ENCODE measurements at regions not wholly inside any gene's neighbourhood (a gene's known extent, or its start where the extent isn't known, plus 50 kb on each side); places are given as distances from the start of the nearest gene placed in this dataset.

DNA sequence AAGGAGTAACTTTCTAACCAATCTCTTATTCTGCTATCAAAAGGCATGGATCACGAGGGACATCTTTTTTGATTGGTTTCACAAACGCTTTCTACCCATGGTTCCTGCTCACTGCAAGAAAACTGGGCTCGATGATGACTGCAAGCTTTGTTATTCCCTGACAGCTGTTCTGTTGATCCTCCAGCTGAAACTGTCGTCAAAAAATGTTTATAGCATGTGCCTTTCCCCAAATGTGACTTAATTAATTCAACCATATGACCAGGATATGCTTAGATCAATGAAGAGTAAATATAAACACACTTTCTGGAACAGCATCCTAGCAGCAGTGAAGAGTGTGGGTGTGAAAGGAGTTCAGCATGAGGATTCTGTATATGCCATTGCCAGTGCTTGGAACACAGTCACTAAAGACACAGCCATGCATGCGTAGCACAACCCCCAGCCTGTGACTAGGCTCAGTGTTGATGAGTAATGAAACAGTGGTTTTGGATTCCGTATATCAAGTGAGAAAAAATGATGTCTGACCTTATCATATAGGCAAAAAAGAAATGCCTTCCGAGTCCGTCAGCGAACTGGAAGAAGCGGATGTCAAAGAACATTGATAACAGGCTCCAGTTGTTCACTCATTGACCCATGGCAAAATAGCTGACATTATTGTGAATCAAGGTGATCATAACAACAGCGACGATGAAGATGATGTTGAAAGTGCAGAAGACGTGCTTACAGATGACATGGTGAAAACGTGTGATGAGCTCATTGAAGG is 347.4 kb downstream of the FGF9 start:
- DNase-seq: peak; percentile 36

DNA sequence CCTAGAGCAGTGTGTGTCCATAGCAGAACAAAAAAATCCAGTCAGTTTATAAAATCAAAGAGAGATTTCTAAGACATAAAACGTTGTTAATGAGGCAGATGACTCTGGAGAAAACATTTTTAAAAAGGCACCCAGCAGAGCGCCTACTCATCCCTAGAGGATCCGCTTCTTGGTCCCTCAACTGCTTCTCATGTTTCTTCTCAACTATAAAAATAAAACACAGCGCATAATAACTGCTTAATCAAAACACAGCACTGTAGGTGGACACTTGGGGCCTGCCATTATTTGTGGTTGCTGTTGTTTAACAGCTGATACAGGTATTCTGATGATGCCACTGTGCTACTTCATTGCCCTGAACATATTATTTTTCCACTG is 347.9 kb downstream of the FGF9 start:
- DNase-seq: peak; percentile 44

DNA sequence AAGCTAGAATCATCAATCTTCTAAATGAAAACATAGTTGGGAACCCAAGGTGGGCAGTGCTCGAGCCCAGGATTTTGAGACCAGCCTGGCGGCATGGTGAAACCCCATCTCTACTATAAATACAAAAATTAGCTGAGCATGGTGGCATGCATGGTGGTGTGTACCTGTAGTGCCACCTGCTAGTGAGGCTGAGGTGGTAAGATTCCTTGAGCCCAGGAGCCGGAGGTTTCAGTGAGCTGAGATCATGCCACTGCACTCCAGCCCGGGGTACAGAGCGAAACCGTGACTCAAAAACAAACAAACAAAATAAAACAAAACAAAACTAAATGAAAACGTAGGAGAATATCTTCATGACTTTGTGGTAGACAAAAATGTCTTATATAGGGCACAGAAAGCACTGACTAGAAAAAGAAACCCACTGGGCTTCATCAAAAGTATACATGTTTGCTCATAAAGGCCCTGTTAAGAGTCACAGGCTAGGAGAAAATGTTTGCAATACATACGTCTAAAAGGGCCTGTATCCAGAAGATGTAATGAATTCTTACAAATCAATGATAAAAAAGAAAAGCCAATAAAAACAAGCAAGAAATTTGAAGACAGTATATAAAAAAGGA is 353.6 kb downstream of the FGF9 start:
- no peak for DNase-seq

DNA sequence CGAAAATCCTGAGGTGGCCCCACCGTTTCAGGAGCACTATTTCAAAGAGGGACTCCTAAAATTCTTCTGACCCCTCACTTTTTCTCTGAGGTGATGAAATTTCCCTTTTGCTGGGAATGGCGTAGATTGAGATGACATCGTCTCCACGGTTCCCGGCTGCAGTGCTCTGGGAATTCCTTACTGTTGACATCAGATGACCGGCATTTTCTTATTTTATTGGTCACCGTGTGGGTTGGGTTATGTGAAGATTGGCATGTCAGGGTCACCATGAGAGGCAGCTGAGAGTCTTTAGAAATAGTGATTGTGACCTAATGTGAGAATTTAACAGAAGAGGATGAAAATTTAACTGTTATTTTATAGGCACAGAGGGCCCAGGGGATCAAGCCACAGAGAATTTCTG is 356.7 kb downstream of the FGF9 start:
- no peak for DNase-seq

DNA sequence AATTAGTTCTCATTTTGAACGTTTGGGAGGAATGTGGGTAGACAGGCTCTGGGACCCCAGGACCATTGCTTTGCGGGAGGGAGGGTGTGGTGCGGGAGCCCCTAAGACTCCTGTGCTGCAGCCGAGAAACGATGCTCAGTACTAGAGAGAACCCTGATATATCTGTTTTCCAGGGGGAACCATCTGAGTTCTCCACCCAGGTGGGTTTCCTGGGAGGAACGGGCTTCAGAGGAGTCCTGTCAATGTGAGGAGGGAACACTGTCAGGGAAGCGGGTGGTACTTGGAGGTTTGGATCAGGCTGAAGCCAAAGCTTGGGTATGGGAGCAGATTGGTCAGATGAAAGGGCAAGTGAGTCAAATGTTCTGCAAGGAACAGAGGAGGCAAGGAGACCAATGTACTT is 358.0 kb downstream of the FGF9 start:
- DNase-seq: no peak

DNA sequence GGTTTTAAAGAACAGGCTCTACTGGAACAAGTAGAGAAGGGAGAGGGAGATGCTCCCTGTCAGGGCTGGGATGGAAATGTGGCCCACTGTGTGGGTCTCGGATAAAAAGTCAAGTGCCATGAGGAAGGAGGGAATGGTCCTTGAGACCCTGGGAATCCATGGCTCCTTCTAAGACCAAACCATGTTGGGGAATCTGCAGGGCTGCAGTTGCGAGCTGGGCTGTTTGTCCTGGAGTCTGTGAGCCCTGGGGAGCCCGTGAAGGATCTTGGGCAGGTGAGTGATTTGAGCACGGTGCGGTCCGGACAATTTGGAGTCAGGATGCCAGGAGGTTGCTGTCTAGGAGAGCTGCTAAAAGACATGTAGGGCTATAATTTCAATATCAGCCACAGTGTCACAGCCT is 359.4 kb downstream of the FGF9 start:
- no peak for DNase-seq

DNA sequence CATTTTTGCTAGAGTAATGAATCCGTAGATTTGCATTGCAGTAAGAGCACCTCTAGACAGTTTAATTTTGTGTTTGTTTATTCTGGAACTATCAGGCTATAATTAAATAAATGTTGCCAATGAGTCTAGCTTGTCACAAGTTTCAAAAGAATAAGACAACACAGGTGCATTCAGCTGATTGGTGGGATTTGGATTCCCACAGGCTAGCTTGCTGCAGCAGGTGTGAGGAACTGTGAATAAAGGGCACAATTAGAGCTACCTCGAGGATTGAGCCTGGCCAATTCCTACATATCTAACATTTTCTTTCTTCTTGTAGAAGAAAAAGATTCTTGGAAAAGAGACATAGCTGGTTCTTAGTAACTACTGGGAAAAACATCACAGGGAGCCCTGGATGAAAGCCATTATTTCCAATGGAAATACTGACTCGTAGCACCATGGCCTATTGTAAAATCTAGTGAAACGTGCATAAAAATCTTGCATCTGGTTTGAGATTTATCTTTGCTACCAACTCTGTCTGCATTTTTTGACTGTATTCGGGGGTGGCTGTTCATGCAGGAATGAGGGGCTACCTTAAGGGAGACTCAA is 360.9 kb downstream of the FGF9 start:
- peak; percentile 31 for DNase-seq

DNA sequence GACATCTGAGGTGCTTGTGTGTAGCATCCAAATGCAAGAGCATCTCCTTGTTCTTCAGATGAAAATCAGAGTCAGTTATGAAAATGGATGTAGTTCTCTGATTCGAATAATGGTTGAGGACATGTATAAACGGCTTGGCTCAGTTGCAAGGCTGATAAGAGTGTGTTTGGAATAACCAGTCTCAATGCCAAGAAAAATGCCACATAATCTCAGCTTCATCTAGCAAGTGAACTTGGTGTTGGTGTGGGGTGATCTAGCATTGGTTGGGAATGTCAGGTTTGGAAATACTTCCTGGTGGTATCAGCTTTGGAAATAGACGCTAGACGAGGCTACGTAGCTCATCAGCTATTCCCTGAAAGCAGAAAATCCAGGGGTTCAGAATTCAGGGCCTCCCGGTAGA is 362.0 kb downstream of the FGF9 start:
- no peak for DNase-seq

DNA sequence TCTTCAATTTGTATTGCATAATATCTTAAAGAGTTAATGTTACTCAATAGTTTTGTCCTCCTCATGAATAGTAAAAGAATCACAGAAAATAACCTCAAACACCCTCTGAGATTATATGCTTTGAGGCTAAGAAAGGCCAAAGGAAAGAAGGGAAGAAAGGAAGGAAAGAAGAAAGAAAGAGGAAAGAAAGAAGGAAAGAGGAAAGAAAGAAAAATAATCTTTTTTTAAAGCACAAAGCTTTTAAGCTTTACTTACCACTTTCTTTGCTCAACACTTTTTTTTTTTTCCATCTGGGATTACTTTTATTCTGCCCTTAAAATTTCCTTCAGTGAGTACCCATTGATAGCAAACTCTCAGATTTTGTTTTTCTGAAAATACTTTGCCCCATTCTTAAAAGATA is 369.1 kb downstream of the FGF9 start:
- DNase-seq: no peak

DNA sequence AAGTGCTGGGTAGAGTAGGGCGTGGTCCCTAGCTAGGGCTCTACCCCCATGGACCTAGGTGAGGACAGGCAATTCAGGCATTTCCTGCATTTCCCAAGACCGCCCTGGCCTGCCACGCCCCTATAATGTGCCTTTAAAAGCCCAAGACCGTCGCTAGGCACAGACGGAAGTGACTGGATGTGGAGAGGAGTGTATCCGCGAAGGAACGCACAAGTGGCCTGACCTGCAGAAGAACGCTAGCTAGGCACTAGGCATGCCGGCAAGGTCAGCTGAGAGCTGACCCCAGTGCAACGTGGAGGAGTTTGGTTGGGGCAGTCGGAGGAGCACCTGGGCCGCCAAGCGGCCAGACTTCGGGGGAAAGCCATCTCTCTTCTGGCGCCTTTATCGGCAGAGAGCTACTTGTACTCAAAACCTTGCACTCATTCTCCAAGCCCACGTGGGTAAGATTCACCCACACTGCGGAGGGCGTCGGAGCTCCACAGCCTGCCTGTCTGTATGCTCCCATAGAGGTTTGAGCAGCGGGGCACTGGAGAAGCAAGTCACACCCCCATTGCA is 370.0 kb downstream of the FGF9 start:
- DNase-seq: no peak

DNA sequence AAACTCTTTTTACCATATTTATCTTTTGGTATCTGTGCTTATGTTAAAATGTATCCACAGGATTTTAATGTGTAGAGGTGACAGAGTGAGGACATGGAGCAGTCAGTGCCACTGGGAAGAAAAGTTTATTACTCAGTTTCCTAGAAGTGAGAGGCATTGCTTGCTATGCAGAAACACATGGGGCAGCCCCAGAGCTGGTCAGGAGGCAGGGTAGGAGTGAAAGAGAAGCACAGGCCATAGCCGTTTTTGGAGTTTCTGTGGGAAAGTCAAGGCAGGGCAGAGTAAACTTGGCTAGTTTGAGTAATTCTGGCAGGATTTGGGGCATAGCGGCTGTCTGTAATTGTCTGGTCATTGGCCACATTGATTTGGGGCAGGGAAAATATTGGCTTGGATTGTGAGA is 370.9 kb downstream of the FGF9 start:
- DNase-seq: no peak

DNA sequence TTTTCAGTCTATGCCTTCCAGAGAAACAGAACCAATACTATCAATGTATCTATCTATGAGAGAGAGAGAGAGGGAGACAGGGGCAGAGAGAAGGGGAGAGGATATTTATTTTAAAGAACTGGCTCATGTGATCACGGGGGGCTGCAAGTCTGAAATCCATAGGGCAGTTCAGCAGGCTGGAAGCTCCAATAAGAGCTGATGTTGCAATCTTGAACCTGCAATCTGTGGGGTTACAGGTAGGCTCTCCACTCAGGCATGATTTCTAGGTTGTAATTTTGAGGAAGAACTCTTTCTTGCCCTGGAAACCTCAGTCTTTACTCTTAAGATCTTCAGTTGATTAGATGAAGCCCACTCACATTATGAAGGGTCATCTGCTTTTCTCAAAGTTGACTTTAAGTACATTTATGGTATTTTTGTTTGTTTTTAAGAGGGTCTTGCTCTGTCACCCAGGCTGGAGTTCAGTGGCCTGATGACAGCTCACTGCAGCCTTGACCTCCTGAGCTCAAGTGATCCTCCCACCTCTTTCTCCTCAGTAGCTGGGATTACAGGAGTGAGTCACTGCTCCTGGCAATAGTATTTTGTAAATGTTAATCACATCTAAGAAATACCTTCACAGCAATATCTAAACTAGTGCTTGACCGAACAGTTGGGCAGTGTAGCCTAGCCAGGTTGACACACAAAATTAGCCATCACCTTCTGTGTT is 376.4 kb downstream of the FGF9 start:
- DNase-seq: no peak

DNA sequence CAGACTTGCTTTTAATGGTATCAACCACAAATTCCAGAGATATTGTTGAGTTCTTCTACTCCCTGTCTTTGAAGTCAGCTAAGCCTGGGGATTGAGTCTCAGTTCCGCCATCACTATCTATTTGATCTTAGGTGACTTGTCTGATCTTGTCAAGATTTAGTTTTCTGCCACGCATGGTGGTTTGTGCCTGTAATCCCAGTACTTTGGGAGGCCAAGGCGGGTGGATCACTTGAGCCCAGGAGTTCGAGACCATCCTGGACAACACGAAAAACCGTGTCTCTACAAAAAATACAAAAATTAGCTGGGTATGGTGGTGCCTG is 376.9 kb downstream of the FGF9 start:
- DNase-seq: no peak

DNA sequence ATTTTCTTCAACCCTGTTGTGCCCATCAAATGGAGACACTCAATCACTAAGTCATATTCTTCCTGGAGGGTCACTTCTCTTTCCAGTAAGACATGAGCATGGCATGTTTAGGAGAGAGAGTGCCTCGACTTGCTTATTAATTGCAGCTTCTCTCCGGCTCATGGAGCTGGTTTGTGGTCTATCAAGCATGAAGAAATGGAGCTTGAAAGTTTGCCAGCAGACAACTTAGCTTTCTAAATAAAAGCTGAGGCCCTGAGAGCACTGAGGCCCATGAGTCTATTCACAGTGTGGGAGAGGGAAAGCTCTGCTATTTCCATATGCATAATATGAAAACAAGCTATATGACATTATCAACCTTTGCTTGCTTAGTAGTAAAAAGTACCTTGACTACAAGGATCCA is 378.5 kb downstream of the FGF9 start:
- peak; percentile 66 for DNase-seq

DNA sequence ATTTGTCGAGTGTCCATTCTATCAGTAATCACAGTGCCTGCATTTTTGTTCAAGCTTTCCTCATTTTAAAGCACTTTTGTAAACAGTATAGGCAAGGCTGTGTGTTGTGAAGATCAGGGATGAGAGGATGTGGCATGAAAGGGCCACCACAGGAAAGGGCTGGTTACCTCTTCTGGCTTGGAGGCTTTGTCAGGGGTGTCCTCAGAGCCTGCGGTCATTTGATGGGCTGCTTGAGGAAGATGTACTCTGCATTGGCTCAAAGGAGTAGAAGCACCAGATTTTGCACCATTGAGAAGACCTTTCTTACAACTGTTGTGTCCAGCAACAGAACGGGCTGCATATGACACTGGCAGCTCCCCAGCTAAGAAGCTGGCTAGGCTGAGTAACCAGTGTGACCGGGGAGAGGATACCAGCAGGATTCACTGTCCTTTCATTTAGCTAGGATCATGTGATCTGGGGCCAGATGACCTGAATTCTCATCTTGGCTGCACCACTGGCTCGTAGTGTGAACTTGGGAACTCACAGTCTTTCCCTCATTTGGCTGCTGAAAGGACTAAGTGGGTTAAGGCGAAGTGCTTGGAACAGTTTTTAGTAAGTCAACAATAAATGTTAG is 380.2 kb downstream of the FGF9 start:
- no peak for DNase-seq

DNA sequence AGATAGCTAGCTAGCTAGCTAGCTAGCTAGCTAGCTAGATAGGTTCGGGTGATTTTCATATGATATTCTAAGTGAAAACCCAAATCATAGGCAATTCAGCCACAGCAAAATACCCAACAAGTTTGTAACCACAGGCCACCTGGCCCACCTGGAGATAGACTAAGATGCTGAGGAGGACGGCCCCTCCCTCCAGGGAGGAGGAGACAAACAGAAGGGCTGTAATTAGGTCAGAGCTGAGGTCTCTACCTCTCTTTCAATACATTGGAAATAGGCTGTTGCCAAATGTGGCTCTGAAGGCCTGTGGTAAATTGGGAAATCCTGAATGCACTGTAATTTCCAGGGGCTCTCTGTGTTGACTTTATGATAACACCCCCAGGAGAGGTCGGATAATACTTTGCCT is 382.2 kb downstream of the FGF9 start:
- no peak for DNase-seq

DNA sequence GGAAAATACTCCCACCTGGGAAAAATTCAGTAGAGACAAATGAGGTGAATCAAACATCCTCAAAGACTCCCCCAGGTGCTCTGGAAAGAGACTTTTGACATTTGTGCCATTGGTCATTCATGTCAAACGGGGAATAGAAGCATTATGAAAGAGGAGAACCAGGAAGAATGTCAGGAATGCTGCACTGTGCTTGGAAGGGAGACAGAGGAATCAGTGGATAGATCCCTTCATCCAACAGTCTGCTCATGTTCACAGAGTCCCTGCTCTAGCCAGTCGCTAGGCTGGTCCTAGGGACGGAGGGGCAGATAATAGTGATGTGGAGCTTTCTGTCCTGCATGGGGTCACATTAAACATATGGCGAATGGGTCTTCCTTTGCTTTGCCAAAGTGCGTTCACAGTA is 384.4 kb downstream of the FGF9 start:
- no peak for DNase-seq

DNA sequence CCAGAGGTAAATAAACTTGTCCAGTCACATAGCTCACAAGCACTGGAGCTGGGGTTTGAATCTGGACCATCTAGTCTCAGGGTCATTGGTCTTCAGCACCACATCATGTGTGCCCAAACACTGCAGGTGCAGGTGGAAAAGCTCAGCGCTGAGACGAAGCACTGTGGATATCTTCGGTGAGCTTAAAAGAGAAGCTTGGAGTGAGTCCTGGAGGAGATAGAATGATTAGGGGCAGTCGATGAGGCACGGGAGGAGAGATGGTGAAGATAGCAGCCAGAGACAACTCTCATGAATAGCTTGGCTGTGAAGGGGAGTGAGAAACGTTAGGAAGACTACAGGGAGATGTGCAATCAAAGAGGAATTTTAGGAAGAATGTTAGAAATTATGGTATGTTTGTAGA is 389.3 kb downstream of the FGF9 start:
- no peak for DNase-seq

DNA sequence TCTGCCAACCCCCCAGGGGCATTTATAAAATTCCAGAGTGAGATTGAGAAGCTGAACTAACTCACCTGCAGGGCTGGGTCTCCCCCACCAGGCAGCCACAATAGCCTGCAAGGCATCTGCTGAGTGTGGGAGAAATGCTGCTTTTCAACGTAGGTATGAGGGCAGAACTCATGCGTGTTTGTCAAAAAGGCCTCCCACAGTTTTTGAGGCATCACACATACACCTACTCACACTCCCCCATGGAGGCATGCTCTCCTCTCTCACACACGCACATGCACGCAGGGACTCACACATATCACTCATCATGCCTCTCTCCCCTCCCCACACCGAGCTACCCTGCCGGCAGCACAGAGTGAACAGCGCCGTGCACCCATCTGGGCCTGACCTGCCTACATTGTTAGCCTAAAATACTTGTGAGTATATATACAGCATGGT is 390.5 kb downstream of the FGF9 start:
- DNase-seq: no peak

DNA sequence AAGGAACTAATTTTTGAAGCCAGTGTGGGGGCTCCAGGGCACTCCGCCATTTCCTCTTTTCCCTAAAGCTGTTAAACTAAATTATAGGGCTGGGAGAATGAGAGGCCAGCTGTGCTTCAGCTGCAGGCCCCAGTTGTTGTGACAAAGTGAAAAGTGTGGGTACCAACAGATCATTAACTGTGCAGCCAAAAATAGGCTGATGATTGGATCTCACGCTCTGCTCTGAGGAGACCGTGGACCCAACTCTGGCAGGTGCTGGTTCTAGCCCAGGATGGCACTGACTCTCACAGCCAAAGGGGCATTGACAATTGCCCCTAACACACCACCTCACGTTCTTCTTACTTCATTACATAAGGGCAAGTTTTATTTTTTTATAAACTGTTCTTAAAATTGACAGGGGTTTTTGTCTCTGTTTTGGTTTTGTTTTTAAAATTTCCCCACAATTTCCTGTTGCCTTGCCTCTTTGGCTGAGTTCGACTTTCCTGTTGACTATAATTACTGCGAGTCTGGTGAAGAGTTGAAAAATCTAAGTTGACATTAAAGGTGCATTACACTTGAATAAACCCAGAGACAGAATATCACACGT is 391.0 kb downstream of the FGF9 start:
- DNase-seq: peak; percentile 38

DNA sequence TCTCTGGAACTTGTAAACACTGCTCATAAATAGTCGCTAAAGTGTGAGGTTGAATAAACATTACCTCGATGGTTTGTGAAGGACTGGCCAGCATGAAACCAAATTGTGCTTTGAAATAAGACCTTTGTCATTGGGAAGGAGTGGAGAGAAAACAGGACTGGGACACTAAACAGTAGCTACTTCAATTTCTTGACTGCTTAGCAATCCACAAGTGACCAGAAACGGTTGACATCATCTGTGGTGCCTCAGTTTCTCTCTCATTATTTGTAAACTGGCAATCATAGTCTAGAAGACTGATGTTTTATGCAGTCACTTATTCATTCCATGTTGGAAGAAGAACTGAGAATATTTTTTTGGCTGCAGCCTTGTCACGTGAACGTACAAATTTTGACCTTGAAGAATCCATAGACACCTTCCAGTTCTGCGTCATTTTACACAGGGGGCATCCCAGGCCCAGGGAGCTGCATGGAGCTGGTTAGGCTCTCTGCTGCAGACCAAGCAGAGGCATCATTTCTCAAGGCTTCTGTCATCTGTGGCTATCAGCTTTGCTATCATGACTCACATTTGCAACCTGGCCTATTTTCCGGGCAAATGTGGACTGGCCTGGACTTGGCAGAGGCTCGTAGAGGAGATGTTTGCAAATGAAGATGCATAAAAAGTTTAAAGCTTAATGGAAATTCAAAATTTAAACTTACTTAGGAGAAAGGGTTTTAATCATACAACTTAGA is 391.8 kb downstream of the FGF9 start:
- DNase-seq: no peak

DNA sequence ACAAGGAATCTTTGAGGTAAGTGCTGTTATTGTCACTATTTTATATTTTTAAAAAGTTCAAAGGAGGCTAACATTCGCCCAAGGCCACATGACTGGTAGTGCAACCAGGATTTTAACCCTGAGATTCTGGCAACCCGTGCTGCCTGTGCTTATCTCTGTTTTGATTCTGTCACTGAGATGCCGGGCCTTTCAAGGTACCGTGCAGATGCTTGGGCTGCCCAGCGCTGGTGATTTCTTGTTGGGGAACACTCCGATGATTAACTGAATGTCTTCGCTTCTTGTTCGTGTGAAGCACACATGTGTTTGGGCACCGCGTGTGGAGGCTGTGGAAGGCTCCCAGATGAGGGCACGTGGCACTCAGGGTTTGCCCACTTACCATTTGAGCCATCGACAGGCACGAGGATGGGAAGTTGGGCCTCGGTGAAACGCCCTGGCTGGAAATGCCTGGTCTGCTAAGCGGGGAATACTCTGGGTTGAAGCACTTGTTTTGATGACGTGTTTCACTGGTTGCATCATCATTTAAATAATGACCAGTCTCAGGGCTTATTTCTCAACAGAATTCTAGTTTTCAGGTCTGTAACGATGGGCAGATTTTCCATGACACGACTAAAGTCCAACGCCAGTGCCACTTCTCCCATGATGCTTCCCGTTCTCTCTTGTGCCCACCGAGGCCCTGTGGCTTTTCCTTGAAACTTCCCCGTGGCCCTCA is 392.7 kb downstream of the FGF9 start:
- no peak for DNase-seq

All from eye (tissue), 1 donor.